Frontal cortex (tissue), 3 donors: ENCODE measurements at regions not wholly inside any gene's neighbourhood (a gene's known extent, or its start where the extent isn't known, plus 50 kb on each side); places are given as distances from the start of the nearest gene placed in this dataset.

Experiments used
- DNase-seq, 2 donors: peaks; one replicate each; pipeline ENCODE4 v3.0.0; 2012; ENCODE audit warnings: low spot score in 2 of 2
- FAIRE-seq: peaks from 2 replicates; lab custom pipeline; 2012; peaks lifted over from hg19 to GRCh38; lab: Jason Lieb, UNC
- donor health status: control.
- donor health status: control.
- donor health status: control.

DNA sequence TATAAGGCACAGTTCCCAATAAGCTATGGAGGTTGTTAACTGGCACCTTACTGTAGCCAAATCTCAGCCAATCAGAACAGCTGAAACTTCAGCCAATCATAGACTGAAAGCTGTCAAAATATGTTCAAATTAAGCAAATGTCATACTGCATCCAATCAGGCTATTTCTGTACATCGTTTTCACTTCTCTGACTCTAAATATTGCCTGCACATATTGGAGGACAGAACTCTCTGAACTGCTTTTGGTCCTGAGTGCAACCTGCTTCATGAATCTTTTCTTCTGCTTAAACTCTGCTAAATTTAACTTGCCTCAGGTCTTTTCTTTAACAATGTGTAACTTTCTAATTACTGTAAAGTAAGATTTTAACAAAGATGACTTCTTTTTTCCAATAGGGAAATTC is 1198.9 kb upstream of the PCDH7 start:
- no peak for DNase-seq

DNA sequence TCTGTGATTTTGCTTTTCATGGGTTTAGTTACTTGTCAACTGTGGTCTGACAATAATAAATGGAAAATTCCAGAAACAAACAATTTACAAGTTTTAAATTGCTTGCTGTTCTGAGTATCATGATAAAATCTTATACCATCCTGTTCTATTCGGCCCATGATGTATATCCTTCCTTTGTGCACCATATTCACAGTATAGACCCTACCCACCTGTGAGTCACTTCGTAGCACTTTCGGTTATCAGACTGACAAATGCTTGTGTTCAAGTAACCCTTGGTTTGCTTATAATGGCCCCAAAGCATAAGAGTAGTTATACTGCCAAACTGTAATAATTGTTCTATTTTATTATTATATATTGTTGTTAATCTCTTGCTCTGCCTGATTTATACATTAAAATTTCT is 1183.4 kb upstream of the PCDH7 start:
- DNase-seq (no peak), FAIRE-seq (no peak)

More for the DNA sequence above, 1198.9 kb upstream of the PCDH7 start:
- FAIRE-seq, result no peak

DNA sequence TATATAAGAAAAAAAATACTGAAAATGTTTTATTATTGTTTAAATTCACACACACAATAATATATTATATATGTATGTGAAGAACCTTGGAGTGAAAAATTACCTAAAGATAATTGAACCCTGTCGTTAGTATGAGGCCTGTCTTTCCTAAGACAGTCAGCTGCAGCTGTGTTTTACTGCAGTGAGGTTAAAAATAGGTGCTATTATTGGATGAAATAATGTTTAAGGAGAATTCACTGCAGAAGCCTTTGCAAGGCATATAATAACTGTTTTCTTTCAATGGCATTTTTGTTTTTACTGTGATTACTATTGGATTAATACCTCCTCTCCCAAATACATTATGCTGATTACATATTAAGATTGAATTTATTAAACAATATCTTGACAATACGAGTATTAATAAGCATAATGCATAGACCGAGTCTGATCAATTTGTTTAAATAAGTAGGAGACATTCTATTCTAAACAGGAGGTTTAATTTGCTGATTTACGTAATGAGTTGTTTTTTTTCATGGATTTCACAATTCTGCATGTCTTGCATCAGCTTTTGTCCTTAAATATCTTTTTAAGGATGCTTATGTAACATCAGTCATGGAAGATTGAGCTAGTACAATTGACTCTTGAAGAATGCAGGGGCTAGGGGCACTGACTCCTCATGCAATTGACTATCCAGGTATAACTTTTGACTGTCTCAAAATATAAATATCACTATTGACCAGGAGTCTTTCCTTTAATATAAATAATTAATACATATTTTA is 1181.1 kb upstream of the PCDH7 start:
- DNase-seq (no peak), FAIRE-seq (no peak)

DNA sequence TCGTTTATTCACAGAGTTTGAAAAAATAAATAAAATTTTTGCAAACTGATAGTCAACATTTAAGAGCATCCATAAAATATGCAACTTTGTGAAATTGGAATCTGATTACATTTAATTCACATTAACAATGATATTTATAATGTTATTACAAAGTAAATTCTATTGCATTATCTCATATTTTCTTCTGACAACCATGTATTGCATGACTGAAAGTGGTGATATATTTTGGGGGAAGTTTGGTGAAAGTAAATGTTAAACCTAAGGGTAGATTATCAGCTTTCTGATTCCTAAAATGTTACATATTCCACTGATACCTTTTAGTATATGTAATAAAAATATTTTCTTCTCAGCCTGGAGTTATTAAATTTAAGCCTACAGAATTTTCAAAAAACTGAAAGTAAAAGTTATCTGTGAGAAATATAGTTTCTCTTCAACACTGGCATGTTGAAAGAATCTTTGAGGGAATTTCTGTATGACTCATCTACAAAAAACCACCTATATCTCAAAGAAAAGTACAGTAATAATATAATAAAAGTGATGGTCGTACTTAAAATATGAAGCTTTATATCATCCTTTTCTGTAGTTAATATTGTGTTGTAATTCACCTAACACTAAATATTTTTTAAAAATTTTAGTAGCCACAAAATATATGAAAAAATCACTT is 1179.6 kb upstream of the PCDH7 start:
- FAIRE-seq (peak; percentile 28), DNase-seq (no peak)

DNA sequence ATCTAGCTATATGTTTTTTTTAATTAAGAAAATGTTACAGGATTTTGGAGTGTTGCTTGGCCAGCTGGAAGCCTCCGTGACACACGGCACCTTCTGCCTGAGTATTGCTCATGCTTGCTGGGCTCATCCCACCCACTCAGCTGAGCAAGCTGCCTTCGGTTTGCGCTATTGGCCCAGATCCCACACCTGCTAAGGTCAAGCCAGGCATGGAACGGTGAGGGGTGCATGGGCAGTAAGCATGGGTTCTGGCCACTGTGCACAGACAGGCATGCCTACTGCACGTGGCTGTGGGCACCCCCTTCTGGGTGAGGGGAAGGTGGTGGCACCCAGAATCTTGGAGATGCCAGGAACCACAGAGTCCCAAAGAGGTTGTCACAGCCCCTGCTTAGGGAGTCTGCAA is 1178.4 kb upstream of the PCDH7 start:
- no peak for DNase-seq
- no peak for FAIRE-seq

DNA sequence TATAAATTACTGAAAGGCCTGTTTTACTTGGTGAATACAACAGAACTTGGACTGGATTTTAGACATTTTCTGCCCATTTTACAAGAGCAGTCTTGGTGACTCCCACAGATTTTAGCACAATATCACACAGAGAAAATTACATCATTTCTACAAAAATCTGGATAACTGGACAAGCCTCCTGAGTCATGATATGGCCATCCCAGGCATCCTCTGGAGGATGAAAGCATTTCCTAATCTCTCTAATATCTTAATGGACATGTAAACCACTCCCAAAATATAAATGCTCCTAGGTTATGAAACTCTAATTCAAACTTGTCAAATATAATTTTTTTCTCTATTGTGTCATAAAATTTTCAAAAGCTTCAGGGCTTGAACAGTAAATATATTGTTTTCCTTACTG is 1170.8 kb upstream of the PCDH7 start:
- DNase-seq (no peak), FAIRE-seq (no peak)

DNA sequence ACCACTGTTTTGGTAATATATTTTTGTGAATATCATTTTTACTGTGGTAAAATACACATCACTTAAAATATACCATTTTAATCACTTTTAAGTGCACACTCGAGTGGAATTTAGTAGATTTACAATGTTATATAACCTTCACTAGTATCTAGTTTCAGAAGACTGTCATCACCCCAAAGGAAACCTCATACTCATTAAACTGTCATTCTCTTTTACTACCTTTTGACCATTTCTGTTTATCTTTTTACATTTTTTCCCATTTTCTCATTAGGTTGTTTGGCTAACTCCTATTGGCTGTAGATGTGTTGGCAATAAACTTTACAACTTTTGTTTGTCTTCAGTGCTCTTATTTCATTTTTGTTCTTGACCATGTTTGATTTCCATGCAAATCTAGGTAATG is 1168.3 kb upstream of the PCDH7 start:
- FAIRE-seq, result no peak
- no peak for DNase-seq

DNA sequence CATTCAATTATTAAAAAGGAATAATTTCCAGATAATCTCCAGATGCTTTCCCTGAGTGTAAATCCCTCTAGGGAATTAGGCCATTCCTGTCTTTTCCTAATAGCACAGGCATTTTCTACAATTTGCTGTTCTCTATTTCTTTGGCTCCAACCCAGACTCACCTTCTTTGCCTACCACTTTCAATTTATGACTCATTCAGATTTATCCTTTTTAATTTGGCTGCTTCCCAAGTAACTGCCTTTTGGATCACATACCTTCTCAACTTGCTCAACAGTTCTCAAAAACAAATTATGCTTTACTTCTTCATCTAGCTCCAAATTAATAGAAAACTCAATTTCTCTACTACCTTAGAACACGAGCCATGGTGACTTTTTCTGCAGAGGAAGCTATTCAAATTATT is 1166.3 kb upstream of the PCDH7 start:
- DNase-seq, result no peak
- no peak for FAIRE-seq

DNA sequence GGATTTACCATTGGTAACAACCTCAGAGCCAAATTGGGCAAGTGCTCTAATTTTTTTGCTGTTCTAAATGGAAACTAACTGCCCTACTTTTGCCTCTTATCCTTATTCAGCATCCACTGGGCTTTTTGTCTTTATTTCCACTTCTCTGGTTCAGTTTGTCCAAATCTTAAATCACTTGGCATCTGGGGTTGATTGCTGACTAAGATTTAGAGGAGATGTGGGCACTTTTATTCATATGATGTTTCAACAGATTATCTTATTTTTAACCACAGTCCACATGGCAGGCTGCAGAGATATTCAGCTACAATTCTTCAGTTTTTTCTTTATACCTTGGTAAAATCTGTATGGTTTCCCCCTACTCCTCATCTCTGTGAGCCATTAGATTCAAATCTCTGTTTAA is 1161.4 kb upstream of the PCDH7 start:
- DNase-seq (no peak), FAIRE-seq (no peak)

DNA sequence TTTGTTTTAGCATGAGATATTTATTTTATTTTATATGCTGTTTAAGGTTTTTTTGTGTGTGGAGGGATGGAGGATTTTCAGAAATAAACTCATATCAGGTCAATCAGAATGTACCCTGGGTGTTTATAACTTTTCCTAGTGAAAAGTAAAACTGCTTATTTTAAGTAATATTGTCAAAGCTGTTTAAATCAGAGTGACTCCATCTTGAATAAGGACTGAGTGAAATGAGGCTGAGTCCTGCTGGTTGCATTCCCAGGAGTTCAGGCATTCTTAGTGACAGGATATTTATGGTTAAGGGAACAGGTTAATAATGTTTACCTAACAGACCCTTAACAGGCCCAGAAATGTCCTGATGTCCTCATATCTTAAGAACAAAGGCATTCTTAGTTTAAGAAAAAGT is 1160.9 kb upstream of the PCDH7 start:
- FAIRE-seq, result no peak
- no peak for DNase-seq

DNA sequence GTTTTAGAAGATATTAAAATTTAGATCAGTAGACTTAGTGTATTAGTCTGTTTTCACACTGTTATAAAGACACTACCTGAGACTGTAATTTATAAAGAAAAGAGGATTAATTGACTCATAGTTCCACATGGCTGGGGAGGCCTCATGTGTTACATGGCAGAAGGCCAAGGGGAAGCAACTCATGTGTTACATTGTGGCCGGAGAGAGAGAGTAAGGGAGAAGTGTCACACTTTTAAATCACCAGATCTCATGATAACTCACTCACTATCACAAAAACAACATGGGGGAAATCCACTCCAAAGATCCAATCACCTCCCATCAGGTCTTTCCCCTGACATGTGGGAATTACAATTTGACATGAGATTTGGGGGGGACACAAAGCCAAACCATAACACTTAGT is 1159.7 kb upstream of the PCDH7 start:
- no peak for DNase-seq
- no peak for FAIRE-seq

DNA sequence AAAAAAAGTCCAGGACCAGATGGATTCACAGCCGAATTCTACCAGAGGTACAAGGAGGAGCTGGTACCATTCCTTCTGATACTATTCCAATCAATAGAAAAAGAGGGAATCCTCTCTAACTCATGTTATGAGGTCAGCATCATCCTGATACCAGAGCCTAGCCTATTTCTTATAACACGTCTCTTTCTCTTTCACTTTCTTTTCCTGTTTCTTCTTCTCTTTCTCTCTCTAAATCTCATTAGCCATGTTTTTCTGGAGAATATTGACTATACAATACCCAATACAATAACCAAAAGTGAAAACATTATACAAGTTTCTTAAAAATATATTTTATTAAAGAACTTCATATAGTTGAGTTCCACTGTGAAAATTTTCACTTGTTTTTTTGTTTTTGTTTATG is 1154.9 kb upstream of the PCDH7 start:
- FAIRE-seq, result no peak
- DNase-seq, result no peak

DNA sequence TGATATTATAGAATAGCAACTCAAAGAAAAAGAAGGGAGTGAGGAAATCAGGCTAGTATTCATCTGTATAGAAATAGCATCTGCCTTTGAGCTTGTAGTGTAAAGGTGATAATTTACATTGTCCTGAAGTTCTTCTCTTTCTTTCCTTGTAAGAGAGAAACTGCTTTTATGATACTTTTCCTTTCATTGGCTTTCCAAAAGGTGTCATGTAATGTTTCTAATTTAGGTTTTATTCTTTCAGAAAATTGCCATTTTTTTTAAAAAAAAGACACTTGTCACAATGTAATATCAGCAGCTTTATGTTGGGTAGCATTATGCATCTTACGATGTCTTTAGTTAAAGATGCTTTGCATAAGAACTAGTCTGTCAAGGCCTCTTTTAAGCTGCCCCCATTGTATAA is 1153.8 kb upstream of the PCDH7 start:
- DNase-seq (no peak), FAIRE-seq (no peak)

DNA sequence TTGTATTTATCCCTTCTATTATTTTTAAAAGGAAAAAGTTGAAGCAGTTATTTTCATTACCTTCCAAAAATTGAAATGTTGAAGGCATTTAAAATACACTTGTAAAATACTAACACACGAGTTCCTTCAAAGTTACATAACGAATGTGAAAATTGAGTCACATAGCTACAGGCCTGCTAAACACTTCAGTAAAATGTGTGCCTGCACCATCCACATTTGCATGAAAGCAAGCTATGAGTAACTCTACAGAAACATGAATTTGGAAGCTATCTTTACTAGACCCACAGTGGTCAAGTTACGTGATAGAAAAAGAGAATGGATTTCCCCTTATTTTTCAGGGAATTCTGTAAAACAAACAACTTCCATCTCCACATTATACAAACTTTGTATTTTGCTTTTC is 1148.8 kb upstream of the PCDH7 start:
- no peak for DNase-seq
- FAIRE-seq, result no peak

DNA sequence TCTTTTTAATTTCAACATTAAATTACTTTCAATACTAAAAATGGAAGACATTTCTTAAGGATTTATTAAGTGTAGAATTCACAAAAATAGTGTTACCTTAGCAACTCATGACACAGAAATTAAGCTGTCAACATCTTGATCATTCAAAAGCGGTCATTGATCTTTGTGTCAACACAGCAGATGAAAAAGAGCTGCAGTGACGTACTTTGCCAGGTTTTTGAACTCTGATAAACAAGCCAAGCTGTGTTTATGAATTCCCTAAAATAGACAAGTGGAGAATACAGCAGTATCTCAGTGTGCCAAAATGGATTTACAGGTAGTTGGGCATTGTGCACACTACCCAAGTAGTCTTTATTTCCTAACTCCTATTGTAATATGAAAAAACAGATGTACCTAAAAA is 1141.8 kb upstream of the PCDH7 start:
- FAIRE-seq (no peak), DNase-seq (no peak)

DNA sequence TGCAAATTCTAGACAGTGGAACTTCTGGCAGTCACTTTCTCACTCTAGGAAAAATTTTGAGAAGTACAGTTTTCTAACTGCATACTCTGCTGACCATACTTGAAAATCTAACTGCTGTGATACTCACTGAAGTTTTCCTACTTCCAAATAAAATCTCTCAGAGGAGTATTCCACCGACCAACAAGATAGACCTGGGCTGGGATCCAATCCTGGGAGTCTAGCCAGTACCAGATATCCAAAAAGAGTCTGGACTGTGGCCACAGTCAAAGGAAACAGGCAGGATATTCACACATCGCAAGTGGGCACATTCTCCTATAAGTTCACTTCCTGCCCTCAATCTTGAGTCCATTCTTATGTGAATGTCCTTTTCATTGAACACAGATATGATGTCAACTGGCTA is 1138.7 kb upstream of the PCDH7 start:
- DNase-seq (no peak), FAIRE-seq (no peak)

DNA sequence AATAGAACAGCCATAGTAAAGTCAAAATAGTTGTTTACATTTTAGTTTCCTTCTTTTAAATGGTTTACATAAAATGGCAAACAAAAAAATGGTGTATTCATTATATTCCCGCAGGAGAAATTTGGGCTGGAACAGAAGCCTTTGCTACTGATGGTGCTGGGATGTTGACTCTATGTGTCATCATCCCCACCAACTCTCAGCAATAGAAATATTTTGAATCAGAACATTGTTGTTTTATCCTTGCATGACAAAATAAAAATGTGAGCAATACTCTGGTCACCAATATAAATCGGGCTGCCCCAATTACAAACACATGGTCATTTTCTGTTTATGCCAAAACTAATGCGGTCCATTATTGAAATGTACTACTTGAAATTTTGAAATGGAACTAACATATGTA is 1131.6 kb upstream of the PCDH7 start:
- no peak for FAIRE-seq
- no peak for DNase-seq

DNA sequence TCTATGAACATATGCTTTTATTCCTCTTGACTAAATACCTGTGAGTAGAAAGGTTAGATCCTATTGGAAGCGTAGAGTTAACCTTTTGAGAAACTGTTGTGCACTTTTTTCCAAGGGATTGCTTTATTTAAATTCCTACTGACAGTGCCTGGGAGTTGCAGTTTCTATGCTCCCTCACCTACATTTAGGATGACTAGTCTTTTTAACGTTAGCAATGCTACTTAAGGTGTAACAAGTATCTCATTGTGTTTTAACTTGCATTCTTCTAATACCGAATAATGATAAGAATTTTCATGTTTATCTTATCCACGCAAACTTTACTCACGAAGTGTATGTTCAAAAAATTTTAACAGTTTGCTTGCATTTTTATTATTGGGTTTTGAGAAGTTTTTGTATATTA is 1123.9 kb upstream of the PCDH7 start:
- no peak for FAIRE-seq
- no peak for DNase-seq

DNA sequence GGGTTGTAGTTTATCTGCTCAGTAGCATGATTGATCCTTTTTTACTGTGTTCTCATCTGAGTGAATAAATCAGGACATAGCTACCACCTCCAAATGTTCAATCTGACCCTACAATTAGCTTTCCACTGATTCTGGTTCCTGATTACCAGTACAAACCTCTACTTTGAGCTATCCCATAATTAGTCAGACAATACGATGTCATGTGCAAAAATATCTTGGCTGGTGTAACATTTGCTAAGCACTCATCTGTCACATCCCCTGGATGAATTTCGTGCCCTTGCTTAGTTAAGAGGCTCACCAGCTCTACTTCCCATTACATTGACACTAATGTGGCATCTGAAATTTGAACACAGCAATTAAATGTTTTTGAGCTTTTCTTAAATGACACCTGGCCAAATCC is 1101.0 kb upstream of the PCDH7 start:
- FAIRE-seq, result no peak
- DNase-seq, result no peak

DNA sequence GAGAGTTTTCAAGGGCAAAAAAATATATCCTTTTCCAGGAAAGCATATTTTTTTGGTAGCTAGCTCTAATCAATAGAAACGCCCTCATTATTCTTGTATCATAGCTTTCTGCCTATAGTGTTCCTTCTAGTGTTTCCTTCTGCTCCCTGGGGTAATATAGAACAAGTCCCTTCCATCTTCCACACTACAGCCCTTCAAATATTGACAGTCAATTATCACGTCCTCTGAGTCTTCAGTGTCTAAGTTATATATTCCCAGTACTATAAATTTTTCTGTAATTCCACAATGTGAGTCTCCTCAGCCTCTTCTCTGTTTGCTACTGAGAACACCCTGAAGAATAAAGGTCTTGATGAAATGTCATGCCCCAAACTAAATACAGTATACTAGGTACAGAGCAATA is 1088.0 kb upstream of the PCDH7 start:
- FAIRE-seq, result no peak
- no peak for DNase-seq

DNA sequence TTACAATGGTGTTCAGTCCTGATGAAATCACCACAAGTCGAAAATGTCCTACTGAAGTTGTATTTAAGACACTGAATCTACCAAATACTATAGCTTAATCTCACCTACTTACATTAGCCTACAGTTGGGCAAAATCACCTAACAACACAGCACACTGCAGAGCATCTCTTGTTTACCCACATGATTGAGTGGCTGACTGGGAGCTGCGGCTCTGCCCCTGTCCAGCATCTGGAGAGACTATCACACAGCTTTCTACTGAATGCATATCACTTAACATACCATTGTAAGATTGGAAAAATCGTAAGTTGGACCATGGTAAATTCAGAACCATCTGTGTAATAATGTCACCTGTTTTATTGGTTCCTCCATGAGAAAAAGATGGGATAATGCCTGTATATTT is 1083.2 kb upstream of the PCDH7 start:
- DNase-seq (no peak), FAIRE-seq (no peak)

DNA sequence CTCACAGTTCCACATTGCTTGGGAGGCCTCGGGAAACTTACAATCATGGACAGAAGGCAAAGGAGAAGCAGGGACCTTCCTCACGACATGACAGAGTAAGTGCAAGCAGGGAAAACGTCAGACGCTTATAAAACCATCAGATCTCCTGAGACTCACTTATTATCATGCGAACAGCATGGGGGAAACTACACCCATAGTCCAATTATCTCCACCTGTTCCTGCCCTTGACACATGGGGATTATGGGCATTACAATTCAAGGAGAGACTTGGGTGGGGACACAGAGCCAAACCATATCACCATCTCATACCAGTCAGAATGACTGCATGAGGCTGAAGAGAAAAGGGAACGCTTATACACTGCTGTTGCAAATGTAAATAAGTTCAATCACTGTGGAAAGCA is 1066.9 kb upstream of the PCDH7 start:
- FAIRE-seq (no peak), DNase-seq (no peak)
